K562 (cell line): ENCODE measurements at regions not wholly inside any gene's neighbourhood (a gene's known extent, or its start where the extent isn't known, plus 50 kb on each side); places are given as distances from the start of the nearest gene placed in this dataset.
A peak's percentile ranks its signal among the peaks of the same experiment; 100 is the strongest.

Experiments used
- ATAC-seq: fragments of 200-7000 bp; cut with Tn5 transposase; 3 replicates; pipeline ENCODE4 v1.9.1; 2020; ENCODE audit warnings: moderate library complexity
- BruUV-seq: library from RNA; stranded (reverse); fragments of 400-500 nt; replicated peaks from 2 replicates; lab custom pipeline; 2021; lab: Mats Ljungman, UMichigan
- CTCF ChIA-PET: fragments of 300-600 bp; formaldehyde crosslinking; extraction: SDS; loops from one replicate; lab custom pipeline; 2021; ENCODE audit warnings: low intra/inter-chr PET ratio; lab: Yijun Ruan, JAX
- POLR2A ChIA-PET: fragments of 300-600, 350-650 bp; sonication (Branson Sonifier 250); formaldehyde crosslinking; extraction: SDS; loops from one replicate; lab custom pipeline; 2021; ENCODE audit warnings: antibody characterized with exemption, inconsistent platforms; lab: Yijun Ruan, JAX
- DNase-seq, 4 experiments: peaks; one replicate each; pipeline versions ENCODE4 v3.0.0 to v3.0.0-alpha.2; 2011 to 2018; ENCODE audit warnings: low spot score in 3 of 4, mixed read lengths in 3 of 4; ENCODE audit errors: extremely low read depth in 1 of 4
- FAIRE-seq: peaks from 2 replicates; lab custom pipeline; 2011; peaks lifted over from hg19 to GRCh38; lab: Jason Lieb, UNC
- H2AFZ ChIP-seq: 2 replicates; pipeline ENCODE4 v1.6.0; 2011; ENCODE audit warnings: low read depth, low read length, control low read depth, inconsistent platforms
- H3K27ac ChIP-seq: fragments of 200-600 bp; 3 replicates; pipeline ENCODE4 v1.8.0; 2011; ENCODE audit warnings: low read depth, mild to moderate bottlenecking, control low read depth, inconsistent platforms, low read length, moderate library complexity, mixed read lengths; ENCODE audit errors: extremely low read depth
- H3K27me3 ChIP-seq, 2 experiments: fragments of 300-600 bp in 1 of 2; 2 replicates in 1 of 2; 3 replicates in 1 of 2; pipeline versions ENCODE4 v1.6.0 to v1.8.0; 2011; ENCODE audit warnings: inconsistent platforms in 2 of 2, low read length in 2 of 2, mild to moderate bottlenecking in 1 of 2, mixed read lengths in 1 of 2, moderate library complexity in 1 of 2; ENCODE audit not compliant: control insufficient read depth in 2 of 2, insufficient read depth in 2 of 2
- H3K36me3 ChIP-seq: fragments of 300-600 bp; 3 replicates; pipeline ENCODE4 v1.8.0; 2011; ENCODE audit warnings: mild to moderate bottlenecking, low read length, inconsistent platforms; ENCODE audit not compliant: control insufficient read depth, insufficient read depth
- H3K4me1 ChIP-seq, 2 experiments: fragments of 200-600 bp in 1 of 2; replicated peaks in 1 of 2; 2 replicates in 1 of 2; 3 replicates in 1 of 2; pipeline versions ENCODE4 v1.5.1 to v1.8.0; 2011; ENCODE audit warnings: inconsistent platforms in 2 of 2, low read length in 2 of 2, mild to moderate bottlenecking in 1 of 2, mixed read lengths in 1 of 2, moderate library complexity in 1 of 2; ENCODE audit not compliant: control insufficient read depth in 2 of 2, insufficient read depth in 2 of 2
- H3K4me2 ChIP-seq: 2 replicates; pipeline ENCODE4 v1.6.1; 2011; ENCODE audit warnings: low read length, control low read depth, inconsistent platforms, mixed read lengths; ENCODE audit not compliant: insufficient read depth
- H3K4me3 ChIP-seq: fragments of 200-600 bp; sonication (generic), shearing (Covaris generic); 2 replicates; pipeline ENCODE4 v1.5.1; 2016; ENCODE audit warnings: control low read depth, inconsistent platforms
- H3K79me2 ChIP-seq: fragments of 200-600 bp; 3 replicates; pipeline ENCODE4 v1.8.0; 2011; ENCODE audit warnings: low read length, inconsistent platforms; ENCODE audit not compliant: control insufficient read depth, insufficient read depth
- H3K9ac ChIP-seq, 2 experiments: 2 replicates each; pipeline versions ENCODE4 v1.6.0 to v1.6.1; 2011; ENCODE audit warnings: low read depth in 2 of 2, low read length in 2 of 2, control low read depth in 1 of 2, inconsistent platforms in 1 of 2, mild to moderate bottlenecking in 1 of 2, mixed read lengths in 1 of 2; ENCODE audit not compliant: insufficient read depth in 1 of 2
- H3K9me1 ChIP-seq: one replicate; pipeline ENCODE4 v1.6.0; 2011; ENCODE audit warnings: inconsistent platforms, mild to moderate bottlenecking, low read length, moderate library complexity; ENCODE audit not compliant: control insufficient read depth, insufficient read depth
- H3K9me3 ChIP-seq: replicated peaks from 2 replicates; pipeline ENCODE4 v1.5.1; 2011; ENCODE audit warnings: low read depth, low read length, inconsistent platforms; ENCODE audit not compliant: control insufficient read depth, insufficient read depth
- H4K20me1 ChIP-seq: replicated peaks from 2 replicates; pipeline ENCODE4 v1.6.1; 2011; ENCODE audit warnings: low read length, inconsistent platforms, mixed read lengths; ENCODE audit not compliant: control insufficient read depth, insufficient read depth
- HNRNPUL1 ChIP-seq: fragments of 200-400 bp; formaldehyde crosslinking; IDR thresholded peaks from 2 replicates; pipeline ENCODE4 v1.6.1; 2017; ENCODE audit warnings: low read length
- RFX1 ChIP-seq: fragments of 450-650 bp; IDR thresholded peaks from 2 replicates; pipeline ENCODE4 v1.6.1; 2016; ENCODE audit warnings: mild to moderate bottlenecking, moderate library complexity
- WGBS: fragments of 100-300 bp; shearing (Covaris generic); methylation state at CpG from one replicate; pipeline ENCODE4 v1.1.6; 2016; ENCODE audit warnings: low coverage, mixed read lengths; ENCODE audit not compliant: insufficient coverage; ENCODE audit errors: missing lambda C conversion rate; 5-methylcytosine and 5-hydroxymethylcytosine counted together
- in situ Hi-C: fragments of 300-500 bp; cut with MboI; formaldehyde crosslinking; loops from 4 replicates; pipeline ENCODE4 v1.15.0; 2018; ENCODE audit warnings: inconsistent platforms, mixed read lengths
- intact Hi-C: fragments of 100-400 bp; cut with micrococcal nuclease; formaldehyde crosslinking; loops from 2 replicates; pipeline ENCODE4 v1.14.2; 2022
- TF ChIP-seq, protein P1 (sequence below), 2 experiments: fragments of 450-650 bp; formaldehyde crosslinking in 1 of 2; IDR thresholded peaks; 2 replicates each; pipeline versions ENCODE4 v1.4.0 to v1.6.1; 2014 to 2020; ENCODE audit warnings: mild to moderate bottlenecking in 2 of 2, borderline replicate concordance in 1 of 2, low read depth in 1 of 2

DNA sequence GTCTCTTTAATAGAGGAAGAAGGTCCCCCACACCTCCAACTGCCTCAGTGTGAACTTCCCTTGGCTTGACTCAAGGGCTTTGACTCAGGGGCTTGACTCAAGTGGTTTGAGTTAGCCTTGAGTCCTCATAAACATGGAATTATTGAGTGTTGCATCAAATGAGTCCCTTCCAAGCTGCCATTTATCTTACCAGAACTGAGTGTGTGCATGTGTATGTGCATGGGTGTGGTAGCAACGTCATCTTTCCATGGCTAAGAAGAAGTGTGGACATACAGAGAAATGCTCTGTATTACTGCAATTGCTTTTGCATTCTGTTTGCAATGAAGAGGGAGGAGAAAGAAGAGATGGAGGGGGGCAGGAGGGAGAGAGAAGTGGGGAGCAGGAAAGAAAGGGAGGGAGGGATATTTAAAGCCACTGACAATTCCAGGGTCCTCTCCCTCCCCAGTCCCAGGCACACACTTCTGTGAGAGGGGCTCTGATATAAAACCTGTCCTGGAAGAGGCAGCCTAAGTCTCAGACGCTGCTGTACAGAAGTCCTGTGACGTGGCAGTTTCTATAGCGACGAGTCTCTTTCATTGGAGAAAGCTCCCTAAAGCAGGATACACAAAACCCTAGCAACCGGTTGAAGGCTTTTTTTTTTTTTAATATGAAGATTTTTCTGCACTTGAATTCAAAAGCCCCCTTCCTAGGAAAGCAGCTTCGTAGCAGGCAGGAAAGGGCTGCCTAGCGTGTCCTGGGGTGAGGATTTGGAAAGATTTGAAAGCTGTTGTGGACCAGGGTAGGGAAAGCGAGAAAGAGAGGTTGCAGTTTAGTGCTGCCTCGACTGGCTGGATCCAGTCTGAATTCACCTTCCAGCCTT, 93.3 kb upstream of the MAP1B start:
- BruUV-seq = no TSS peak
- ChIA-PET CTCF (no interaction called here), POLR2A (interaction anchor here (0.6 kb wide), 1 partner anchor 70 kb away, joined by 3 read pairs; no protein-coding TSS in a partner anchor)
- 2% methylated on average over 10 of the region's 10 CpGs for WGBS
- intact Hi-C loops (no loop called here), in situ Hi-C loops (no loop called here)
- H3K9me3 ChIP-seq = no peaks in the 10 kb centered on the region; the same call in 1 of the 2 replicates
- no peak overlapping the region for H3K4me3 ChIP-seq
- H3K9me1 ChIP-seq = no peaks in the 10 kb centered on the region
- TF ChIP-seq RFX1 = peak; percentile 58
- TF ChIP-seq, protein P1, sequence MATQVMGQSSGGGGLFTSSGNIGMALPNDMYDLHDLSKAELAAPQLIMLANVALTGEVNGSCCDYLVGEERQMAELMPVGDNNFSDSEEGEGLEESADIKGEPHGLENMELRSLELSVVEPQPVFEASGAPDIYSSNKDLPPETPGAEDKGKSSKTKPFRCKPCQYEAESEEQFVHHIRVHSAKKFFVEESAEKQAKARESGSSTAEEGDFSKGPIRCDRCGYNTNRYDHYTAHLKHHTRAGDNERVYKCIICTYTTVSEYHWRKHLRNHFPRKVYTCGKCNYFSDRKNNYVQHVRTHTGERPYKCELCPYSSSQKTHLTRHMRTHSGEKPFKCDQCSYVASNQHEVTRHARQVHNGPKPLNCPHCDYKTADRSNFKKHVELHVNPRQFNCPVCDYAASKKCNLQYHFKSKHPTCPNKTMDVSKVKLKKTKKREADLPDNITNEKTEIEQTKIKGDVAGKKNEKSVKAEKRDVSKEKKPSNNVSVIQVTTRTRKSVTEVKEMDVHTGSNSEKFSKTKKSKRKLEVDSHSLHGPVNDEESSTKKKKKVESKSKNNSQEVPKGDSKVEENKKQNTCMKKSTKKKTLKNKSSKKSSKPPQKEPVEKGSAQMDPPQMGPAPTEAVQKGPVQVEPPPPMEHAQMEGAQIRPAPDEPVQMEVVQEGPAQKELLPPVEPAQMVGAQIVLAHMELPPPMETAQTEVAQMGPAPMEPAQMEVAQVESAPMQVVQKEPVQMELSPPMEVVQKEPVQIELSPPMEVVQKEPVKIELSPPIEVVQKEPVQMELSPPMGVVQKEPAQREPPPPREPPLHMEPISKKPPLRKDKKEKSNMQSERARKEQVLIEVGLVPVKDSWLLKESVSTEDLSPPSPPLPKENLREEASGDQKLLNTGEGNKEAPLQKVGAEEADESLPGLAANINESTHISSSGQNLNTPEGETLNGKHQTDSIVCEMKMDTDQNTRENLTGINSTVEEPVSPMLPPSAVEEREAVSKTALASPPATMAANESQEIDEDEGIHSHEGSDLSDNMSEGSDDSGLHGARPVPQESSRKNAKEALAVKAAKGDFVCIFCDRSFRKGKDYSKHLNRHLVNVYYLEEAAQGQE (IDR thresholded peaks at IDR 0.05; ENCODE audit: borderline replicate concordance) = peak; percentile 25; the same call in 1 of the 2 replicates
- TF ChIP-seq, protein P1 (CRISPR knock-in tag; IDR thresholded peaks at IDR 0.05; ENCODE audit: low read depth) = no peak
- no peak for TF ChIP-seq HNRNPUL1
- peak overlapping the region; percentile 86; the same call in 1 of the 2 replicates for H2AFZ ChIP-seq
- peak overlapping the region; percentile 72; the same call in 1 of the 2 replicates for H3K4me2 ChIP-seq
- no peak overlapping the region for H3K9ac ChIP-seq
- DNase-seq (no peak), ATAC-seq (no peak), FAIRE-seq (no peak)
- no peak overlapping the region for H3K27ac ChIP-seq
- no peaks in the 10 kb centered on the region for H3K79me2 ChIP-seq
- no peaks in the 10 kb centered on the region for H3K36me3 ChIP-seq
- H3K4me1 ChIP-seq = peaks cover 0 to 6% of the 10 kb centered on the region in 2 experiments; a peak in 2 of 5 replicates
- H4K20me1 ChIP-seq = no peaks in the 10 kb centered on the region
- peaks cover 5 to 12% of the 10 kb centered on the region in 2 experiments; a peak in 3 of 5 replicates for H3K27me3 ChIP-seq
